Ishikawa (cell line): ENCODE measurements at regions not wholly inside any gene's neighbourhood (a gene's known extent, or its start where the extent isn't known, plus 50 kb on each side); places are given as distances from the start of the nearest gene placed in this dataset.

ENCODE experiments used
- CEBPB ChIP-seq: IDR thresholded peaks from 2 replicates; pipeline ENCODE4 v1.6.1; 2012
- CREB1 ChIP-seq: IDR thresholded peaks from 2 replicates; pipeline ENCODE4 v1.6.1; 2012; ENCODE audit warnings: low read depth
- EGR1 ChIP-seq: IDR thresholded peaks from 2 replicates; pipeline ENCODE4 v1.6.1; 2012
- EP300 ChIP-seq: IDR thresholded peaks from 2 replicates; pipeline ENCODE4 v1.6.1; 2012; ENCODE audit warnings: borderline replicate concordance
- FOXM1 ChIP-seq: IDR thresholded peaks from 2 replicates; pipeline ENCODE4 v1.6.1; 2012; ENCODE audit warnings: low read depth, borderline replicate concordance
- NFIC ChIP-seq: IDR thresholded peaks from 2 replicates; pipeline ENCODE4 v1.6.1; 2012
- RAD21 ChIP-seq: IDR thresholded peaks from 2 replicates; pipeline ENCODE4 v1.6.1; 2012; ENCODE audit warnings: low read depth
- TAF1 ChIP-seq: IDR thresholded peaks from 2 replicates; pipeline ENCODE4 v1.6.1; 2012; ENCODE audit warnings: low read depth, mild to moderate bottlenecking
- TCF12 ChIP-seq: IDR thresholded peaks from 2 replicates; pipeline ENCODE4 v1.6.1; 2012; ENCODE audit warnings: low read depth
- TEAD4 ChIP-seq: IDR thresholded peaks from 2 replicates; pipeline ENCODE4 v1.6.1; 2012
- USF1 ChIP-seq: IDR thresholded peaks from 2 replicates; pipeline ENCODE4 v1.6.1; 2012
- YY1 ChIP-seq: IDR thresholded peaks from 2 replicates; pipeline ENCODE4 v1.6.1; 2012; ENCODE audit warnings: low read depth
- ZBTB7A ChIP-seq: IDR thresholded peaks from 2 replicates; pipeline ENCODE4 v1.6.1; 2012; ENCODE audit warnings: low read depth
- TF ChIP-seq, protein P1 (sequence below): IDR thresholded peaks from 2 replicates; pipeline ENCODE4 v1.6.1; 2012
- TF ChIP-seq, protein P2 (sequence below): IDR thresholded peaks from 2 replicates; pipeline ENCODE4 v1.6.1; 2012; ENCODE audit warnings: low read depth, mild to moderate bottlenecking

- TF ChIP-seq USF1 (no peak), CEBPB (no peak), NFIC (no peak), RAD21 (no peak), FOXM1 (no peak), CREB1 (no peak), EGR1 (no peak), EP300 (no peak), TCF12 (no peak), ZBTB7A (no peak), TEAD4 (no peak), YY1 (no peak), TAF1 (no peak)
- TF ChIP-seq, protein P1, sequence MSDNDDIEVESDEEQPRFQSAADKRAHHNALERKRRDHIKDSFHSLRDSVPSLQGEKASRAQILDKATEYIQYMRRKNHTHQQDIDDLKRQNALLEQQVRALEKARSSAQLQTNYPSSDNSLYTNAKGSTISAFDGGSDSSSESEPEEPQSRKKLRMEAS: no peak
- TF ChIP-seq, protein P2, sequence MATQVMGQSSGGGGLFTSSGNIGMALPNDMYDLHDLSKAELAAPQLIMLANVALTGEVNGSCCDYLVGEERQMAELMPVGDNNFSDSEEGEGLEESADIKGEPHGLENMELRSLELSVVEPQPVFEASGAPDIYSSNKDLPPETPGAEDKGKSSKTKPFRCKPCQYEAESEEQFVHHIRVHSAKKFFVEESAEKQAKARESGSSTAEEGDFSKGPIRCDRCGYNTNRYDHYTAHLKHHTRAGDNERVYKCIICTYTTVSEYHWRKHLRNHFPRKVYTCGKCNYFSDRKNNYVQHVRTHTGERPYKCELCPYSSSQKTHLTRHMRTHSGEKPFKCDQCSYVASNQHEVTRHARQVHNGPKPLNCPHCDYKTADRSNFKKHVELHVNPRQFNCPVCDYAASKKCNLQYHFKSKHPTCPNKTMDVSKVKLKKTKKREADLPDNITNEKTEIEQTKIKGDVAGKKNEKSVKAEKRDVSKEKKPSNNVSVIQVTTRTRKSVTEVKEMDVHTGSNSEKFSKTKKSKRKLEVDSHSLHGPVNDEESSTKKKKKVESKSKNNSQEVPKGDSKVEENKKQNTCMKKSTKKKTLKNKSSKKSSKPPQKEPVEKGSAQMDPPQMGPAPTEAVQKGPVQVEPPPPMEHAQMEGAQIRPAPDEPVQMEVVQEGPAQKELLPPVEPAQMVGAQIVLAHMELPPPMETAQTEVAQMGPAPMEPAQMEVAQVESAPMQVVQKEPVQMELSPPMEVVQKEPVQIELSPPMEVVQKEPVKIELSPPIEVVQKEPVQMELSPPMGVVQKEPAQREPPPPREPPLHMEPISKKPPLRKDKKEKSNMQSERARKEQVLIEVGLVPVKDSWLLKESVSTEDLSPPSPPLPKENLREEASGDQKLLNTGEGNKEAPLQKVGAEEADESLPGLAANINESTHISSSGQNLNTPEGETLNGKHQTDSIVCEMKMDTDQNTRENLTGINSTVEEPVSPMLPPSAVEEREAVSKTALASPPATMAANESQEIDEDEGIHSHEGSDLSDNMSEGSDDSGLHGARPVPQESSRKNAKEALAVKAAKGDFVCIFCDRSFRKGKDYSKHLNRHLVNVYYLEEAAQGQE: no peak
Measured at GRCh38 chr9:89234205-89235067, 55.8 kb upstream of the SHC3 start.

DNA sequence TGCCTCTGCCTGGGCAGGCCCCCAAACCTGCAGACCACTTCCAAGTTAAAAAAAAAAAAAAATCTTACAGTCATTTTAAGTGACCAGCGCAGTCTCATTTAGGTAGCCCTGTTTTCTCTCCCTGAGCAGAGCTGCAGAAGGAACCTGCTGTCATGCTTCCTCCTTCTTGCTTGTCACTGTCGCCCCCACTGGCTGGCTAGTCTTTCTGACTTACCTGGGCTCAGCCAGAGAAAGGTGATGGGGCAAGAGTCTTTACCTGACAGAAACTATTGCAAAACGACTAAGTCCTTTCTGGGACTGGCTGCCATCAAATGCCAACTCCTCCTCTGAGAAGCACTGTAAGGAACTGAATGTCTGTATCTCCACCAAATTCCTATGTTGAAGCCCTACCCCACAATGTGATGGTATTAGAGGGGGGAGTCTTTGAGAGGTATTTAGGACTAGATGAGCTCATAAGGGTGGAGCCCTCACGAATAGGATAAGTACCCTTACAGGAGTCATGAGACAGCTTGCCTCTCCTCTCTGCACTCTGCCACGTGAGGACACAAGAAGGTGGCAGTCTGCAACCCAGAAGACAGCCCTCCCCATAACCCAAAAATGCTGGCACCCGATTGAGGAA is 58.4 kb upstream of the SHC3 start:
- no peak for TF ChIP-seq EP300
- TF ChIP-seq, protein P2: no peak
- TF ChIP-seq RAD21: no peak
- no peak for TF ChIP-seq CREB1
- no peak for TF ChIP-seq TEAD4
- TF ChIP-seq, protein P1: no peak
- TF ChIP-seq ZBTB7A: no peak
- no peak for TF ChIP-seq CEBPB
- TF ChIP-seq TAF1: no peak
- TF ChIP-seq NFIC: no peak
- TF ChIP-seq TCF12: no peak
- TF ChIP-seq YY1: no peak
- no peak for TF ChIP-seq USF1
- no peak for TF ChIP-seq FOXM1
- TF ChIP-seq EGR1: no peak

DNA sequence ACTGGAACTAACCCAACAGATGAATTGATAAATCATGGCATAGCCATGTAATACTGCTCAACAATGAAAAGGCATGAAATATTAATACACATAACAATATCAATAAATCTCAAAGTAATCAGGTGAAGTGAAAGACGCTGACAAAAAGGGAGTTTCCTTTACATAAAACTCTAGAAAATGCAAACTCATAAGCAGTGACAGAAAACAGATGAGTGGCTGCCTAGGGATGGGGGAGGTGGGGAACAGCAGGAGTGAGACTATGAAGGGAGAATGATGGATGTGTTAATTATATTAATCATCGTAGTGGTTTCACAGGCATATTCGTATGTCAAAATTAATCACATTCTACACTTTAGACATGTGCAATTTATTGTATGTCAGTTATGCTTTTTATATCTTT is 59.8 kb upstream of the SHC3 start:
- TF ChIP-seq USF1 (no peak), TCF12 (no peak), YY1 (no peak)

GRCh38 chr9:89243296-89244061 is 64.9 kb upstream of the SHC3 start:
- no peak for TF ChIP-seq FOXM1
- no peak for TF ChIP-seq NFIC
- no peak for TF ChIP-seq RAD21
- no peak for TF ChIP-seq ZBTB7A
- TF ChIP-seq TCF12: no peak
- TF ChIP-seq TAF1: no peak
- no peak for TF ChIP-seq CREB1
- TF ChIP-seq CEBPB: no peak
- TF ChIP-seq YY1: no peak
- TF ChIP-seq, protein P2: no peak
- no peak for TF ChIP-seq USF1
- TF ChIP-seq, protein P1: no peak
